SK-N-SH (cell line): ENCODE measurements at regions not wholly inside any gene's neighbourhood (a gene's known extent, or its start where the extent isn't known, plus 50 kb on each side); places are given as distances from the start of the nearest gene placed in this dataset.

Source experiments
- CTCF ChIA-PET: fragments of 300-600, 350-600 bp; formaldehyde crosslinking; extraction: SDS; loops from one replicate; lab custom pipeline; 2021; lab: Yijun Ruan, JAX
- POLR2A ChIA-PET: fragments of 350-600 bp; sonication (Branson Sonifier 250); formaldehyde crosslinking; extraction: SDS; loops from one replicate; lab custom pipeline; 2020; ENCODE audit warnings: antibody characterized with exemption, inconsistent platforms; lab: Yijun Ruan, JAX
- DNase-seq: peaks from one replicate; pipeline ENCODE4 v3.0.0; 2012
- H2AFZ ChIP-seq: fragments of 200-600 bp; sonication (generic); 2 replicates; pipeline ENCODE4 v1.8.1; 2016; ENCODE audit warnings: antibody characterized with exemption, mild to moderate bottlenecking, low read depth
- H3F3A ChIP-seq: fragments of 200-600 bp; sonication (generic); replicated peaks from 2 replicates; pipeline ENCODE3; 2016; ENCODE audit warnings: antibody characterized with exemption, mild to moderate bottlenecking; ENCODE audit not compliant: insufficient read depth
- H3K27ac ChIP-seq, 2 experiments: fragments of 200-500 bp in 1 of 2; fragments of 200-600 bp in 1 of 2; sonication (Bioruptor generic) in 1 of 2; sonication (generic), shearing (Covaris generic) in 1 of 2; 2 replicates each; pipeline versions ENCODE4 v1.5.1 to v1.6.1; 2014 to 2016; ENCODE audit warnings: low read depth in 2 of 2, inconsistent platforms in 1 of 2, low read length in 1 of 2, mild to moderate bottlenecking in 1 of 2, mixed read lengths in 1 of 2
- H3K27me3 ChIP-seq: fragments of 200-600 bp; sonication (generic), shearing (Covaris generic); 2 replicates; pipeline ENCODE4 v1.6.1; 2016; ENCODE audit warnings: mixed run types; ENCODE audit not compliant: insufficient read depth
- H3K36me3 ChIP-seq, 2 experiments: fragments of 200-500 bp in 1 of 2; fragments of 200-600 bp in 1 of 2; sonication (Bioruptor generic) in 1 of 2; sonication (generic) in 1 of 2; replicated peaks in 1 of 2; 2 replicates each; pipeline versions ENCODE3 to v1.5.1; 2014 to 2016; ENCODE audit warnings: low read length in 1 of 2, mild to moderate bottlenecking in 1 of 2; ENCODE audit not compliant: insufficient read depth in 2 of 2, control insufficient read depth in 1 of 2
- H3K4me1 ChIP-seq, 2 experiments: fragments of 200-500 bp in 1 of 2; fragments of 200-600 bp in 1 of 2; sonication (Bioruptor generic) in 1 of 2; sonication (generic), shearing (Covaris generic) in 1 of 2; 2 replicates each; pipeline versions ENCODE4 v1.5.1 to v1.6.1; 2014 to 2016; ENCODE audit warnings: low read depth in 1 of 2, low read length in 1 of 2, mixed run types in 1 of 2; ENCODE audit not compliant: insufficient read depth in 2 of 2, control insufficient read depth in 1 of 2
- H3K4me2 ChIP-seq: fragments of 200-600 bp; sonication (generic), shearing (Covaris generic); 2 replicates; pipeline ENCODE4 v1.6.1; 2017; ENCODE audit warnings: mixed run types
- H3K4me3 ChIP-seq, 2 experiments: fragments of 200-500 bp in 1 of 2; fragments of 200-600 bp in 1 of 2; sonication (Bioruptor generic) in 1 of 2; sonication (generic), shearing (Covaris generic) in 1 of 2; 2 replicates each; pipeline versions ENCODE4 v1.5.1 to v1.8.1; 2014 to 2016; ENCODE audit warnings: low read depth in 2 of 2, inconsistent platforms in 1 of 2, low read length in 1 of 2, mild to moderate bottlenecking in 1 of 2, mixed read lengths in 1 of 2, moderate library complexity in 1 of 2
- H3K79me2 ChIP-seq: fragments of 200-600 bp; sonication (generic); 2 replicates; pipeline ENCODE4 v1.8.1; 2017; ENCODE audit warnings: mild to moderate bottlenecking; ENCODE audit not compliant: insufficient read depth
- H3K9ac ChIP-seq: fragments of 200-600 bp; sonication (generic); 2 replicates; pipeline ENCODE4 v1.6.1; 2017; ENCODE audit warnings: mixed run types
- H3K9me2 ChIP-seq: fragments of 200-600 bp; sonication (generic); 2 replicates; pipeline ENCODE4 v1.6.1; 2017; ENCODE audit warnings: mixed run types
- H3K9me3 ChIP-seq: fragments of 200-600 bp; sonication (generic); 2 replicates; pipeline ENCODE4 v1.6.1; 2017; ENCODE audit warnings: mixed run types, mild to moderate bottlenecking, moderate library complexity
- H4K20me1 ChIP-seq: fragments of 200-600 bp; sonication (generic); 2 replicates; pipeline ENCODE4 v1.6.1; 2017; ENCODE audit warnings: mild to moderate bottlenecking, mixed run types; ENCODE audit not compliant: insufficient read depth
- CHD2 ChIP-seq: fragments of 150-350 bp; IDR thresholded peaks from 2 replicates; pipeline ENCODE4 v1.6.1; 2018; ENCODE audit warnings: low read length; ENCODE audit not compliant: partially characterized antibody
- ELF1 ChIP-seq: IDR thresholded peaks from 2 replicates; pipeline ENCODE4 v1.4.0; 2012
- EP300 ChIP-seq, 2 experiments: IDR thresholded peaks; 2 replicates each; pipeline versions ENCODE4 v1.4.0 to v1.6.1; 2012; ENCODE audit warnings: borderline replicate concordance in 1 of 2, low read depth in 1 of 2, low read length in 1 of 2
- EZH2phosphoT487 ChIP-seq: fragments of 200-600 bp; sonication (generic); IDR thresholded peaks from 2 replicates; pipeline ENCODE4 v1.6.1; 2017; ENCODE audit warnings: low read depth, mixed run types, mild to moderate bottlenecking, antibody characterized with exemption, moderate library complexity, borderline replicate concordance
- FOXJ3 ChIP-seq: sonication (generic); formaldehyde crosslinking; IDR thresholded peaks from 2 replicates; pipeline ENCODE4 v1.5.1; 2020; ENCODE audit warnings: mild to moderate bottlenecking, missing genetic modification reagents
- FOXM1 ChIP-seq: IDR thresholded peaks from 2 replicates; pipeline ENCODE4 v1.4.0; 2012; ENCODE audit warnings: low read depth, mild to moderate bottlenecking
- GABPA ChIP-seq: IDR thresholded peaks from 2 replicates; pipeline ENCODE4 v1.4.0; 2012; ENCODE audit warnings: low read depth, mild to moderate bottlenecking
- MAX ChIP-seq: IDR thresholded peaks from 2 replicates; pipeline ENCODE4 v1.4.0; 2012; ENCODE audit warnings: low read depth
- MXI1 ChIP-seq: IDR thresholded peaks from 2 replicates; pipeline ENCODE4 v1.6.1; 2012; ENCODE audit warnings: mild to moderate bottlenecking, low read depth, low read length, improper control_type of control experiment
- NFIC ChIP-seq: IDR thresholded peaks from 2 replicates; pipeline ENCODE4 v1.4.0; 2012; ENCODE audit warnings: borderline replicate concordance
- NRF1 ChIP-seq: IDR thresholded peaks from 2 replicates; pipeline ENCODE4 v1.6.1; 2012; ENCODE audit warnings: low read depth, mild to moderate bottlenecking, low read length
- RXRA ChIP-seq: IDR thresholded peaks from 2 replicates; pipeline ENCODE4 v1.4.0; 2012; ENCODE audit warnings: low read depth, mild to moderate bottlenecking, borderline replicate concordance
- SIN3A ChIP-seq: IDR thresholded peaks from 2 replicates; pipeline ENCODE4 v1.6.1; 2012; ENCODE audit warnings: low read depth, mild to moderate bottlenecking, low read length, moderate library complexity, borderline replicate concordance
- TAF1 ChIP-seq: IDR thresholded peaks from 2 replicates; pipeline ENCODE4 v1.6.1; 2012; ENCODE audit warnings: low read depth, mild to moderate bottlenecking, low read length, moderate library complexity, borderline replicate concordance
- TCF12 ChIP-seq: IDR thresholded peaks from 2 replicates; pipeline ENCODE4 v1.4.0; 2012
- TEAD4 ChIP-seq: IDR thresholded peaks from 2 replicates; pipeline ENCODE4 v1.4.0; 2012; ENCODE audit warnings: mild to moderate bottlenecking, borderline replicate concordance; ENCODE audit not compliant: insufficient read depth
- USF1 ChIP-seq: IDR thresholded peaks from 2 replicates; pipeline ENCODE4 v1.4.0; 2012; ENCODE audit warnings: low read depth, borderline replicate concordance
- USF2 ChIP-seq: fragments of 150-350 bp; IDR thresholded peaks from 2 replicates; pipeline ENCODE4 v1.6.1; 2017; ENCODE audit warnings: antibody characterized with exemption, low read length, low read depth, borderline replicate concordance
- YY1 ChIP-seq: IDR thresholded peaks from 2 replicates; pipeline ENCODE4 v1.4.0; 2012; ENCODE audit warnings: low read depth, mild to moderate bottlenecking
- ZBTB33 ChIP-seq: IDR thresholded peaks from 2 replicates; pipeline ENCODE4 v1.4.0; 2012; ENCODE audit warnings: low read depth, borderline replicate concordance
- WGBS: methylation state at CpG from one replicate; pipeline ENCODE4 v1.1.6; 2017; ENCODE audit warnings: low lambda C conversion rate; 5-methylcytosine and 5-hydroxymethylcytosine counted together

- Histone ChIP-seq H3K9me3 (no peaks in the 10 kb centered on the region), H3K4me2 (no peak overlapping the region), H3K27me3 (peaks cover 7% of the 10 kb centered on the region; the same call in 1 of the 2 replicates), H3K79me2 (no peaks in the 10 kb centered on the region), H3K36me3 (no peaks in the 10 kb centered on the region), H4K20me1 (no peaks in the 10 kb centered on the region), H2AFZ (no peak overlapping the region), H3K4me1 (no peaks in the 10 kb centered on the region), H3K4me3 (no peak overlapping the region), H3K27ac (no peak overlapping the region), H3F3A (no peaks in the 10 kb centered on the region), H3K9ac (no peak overlapping the region), H3K9me2 (no peaks in the 10 kb centered on the region)
- CTCF ChIA-PET = interaction anchor here (0.7 kb wide), 1 partner anchor 21 kb away, joined by 3 read pairs; no protein-coding TSS in a partner anchor
- no peak for DNase-seq
- TF ChIP-seq MXI1 (no peak), NRF1 (no peak), MAX (no peak), TCF12 (no peak), TAF1 (no peak), NFIC (no peak), FOXJ3 (CRISPR knock-in tag) (no peak), SIN3A (no peak), FOXM1 (no peak), ELF1 (no peak), USF2 (no peak), USF1 (no peak), CHD2 (no peak), ZBTB33 (no peak), GABPA (no peak), RXRA (no peak), YY1 (no peak), TEAD4 (no peak), EP300 (IDR thresholded peaks at IDR 0.05; ENCODE audit: borderline replicate concordance in 1 of 2, low read depth in 1 of 2, low read length in 1 of 2) (no peak), EZH2phosphoT487 (no peak)
- WGBS = 40% methylated on average over 5 of the region's 5 CpGs
- POLR2A ChIA-PET = no interaction called here
These were observed 50.6 kb upstream of the ZNF133 start for GRCh38 chr20:18237682-18238081.
